ENCODE measurements at regions not wholly inside any gene's neighbourhood (a gene's known extent, or its start where the extent isn't known, plus 50 kb on each side); places are given as distances from the start of the nearest gene placed in this dataset.

DNA sequence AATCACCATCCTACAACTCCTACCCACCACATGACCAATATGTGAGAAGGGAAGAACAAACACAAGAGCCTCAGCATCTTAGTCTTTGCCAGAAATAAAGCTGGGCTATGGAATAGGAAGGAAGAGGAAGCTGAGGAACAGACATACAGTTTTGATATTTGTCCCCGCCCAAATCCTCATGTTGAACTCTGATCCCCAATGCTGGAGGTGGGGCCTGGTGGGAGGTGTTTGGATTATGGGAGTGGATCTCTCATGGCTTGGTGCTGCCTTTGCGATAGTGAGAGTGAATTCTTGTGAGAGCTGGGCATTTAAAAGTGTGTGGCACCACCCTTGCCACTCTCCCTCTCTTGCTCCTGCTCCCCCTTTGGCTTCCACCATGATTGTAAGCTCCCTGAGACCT lies 52.4 kb upstream of the NLK start:
- Histone ChIP-seq H3K4me1 (peaks cover 3 to 16% (median 10%) of the 10 kb centered on the region in 9 donors), H3K27ac (no peak overlapping the region), H3K9me3 (no peaks in the 10 kb centered on the region), H3K27me3 (peaks cover 0 to under 1% (median 0%) of the 10 kb centered on the region in 7 donors), H3K36me3 (no peaks in the 10 kb centered on the region), H3K4me3 (no peak overlapping the region)
- DNase-seq (no peak), ATAC-seq (no peak)
- 89 to 93% methylated on average over 2 of the region's 2 CpGs for WGBS, 2 donors
- intact Hi-C loops (cut with DNase I): loop anchor here in 1 of 10 donors (10.0 kb wide), 1 partner anchor 55 kb away; no protein-coding TSS in a partner anchor
- TF ChIP-seq, protein P1, sequence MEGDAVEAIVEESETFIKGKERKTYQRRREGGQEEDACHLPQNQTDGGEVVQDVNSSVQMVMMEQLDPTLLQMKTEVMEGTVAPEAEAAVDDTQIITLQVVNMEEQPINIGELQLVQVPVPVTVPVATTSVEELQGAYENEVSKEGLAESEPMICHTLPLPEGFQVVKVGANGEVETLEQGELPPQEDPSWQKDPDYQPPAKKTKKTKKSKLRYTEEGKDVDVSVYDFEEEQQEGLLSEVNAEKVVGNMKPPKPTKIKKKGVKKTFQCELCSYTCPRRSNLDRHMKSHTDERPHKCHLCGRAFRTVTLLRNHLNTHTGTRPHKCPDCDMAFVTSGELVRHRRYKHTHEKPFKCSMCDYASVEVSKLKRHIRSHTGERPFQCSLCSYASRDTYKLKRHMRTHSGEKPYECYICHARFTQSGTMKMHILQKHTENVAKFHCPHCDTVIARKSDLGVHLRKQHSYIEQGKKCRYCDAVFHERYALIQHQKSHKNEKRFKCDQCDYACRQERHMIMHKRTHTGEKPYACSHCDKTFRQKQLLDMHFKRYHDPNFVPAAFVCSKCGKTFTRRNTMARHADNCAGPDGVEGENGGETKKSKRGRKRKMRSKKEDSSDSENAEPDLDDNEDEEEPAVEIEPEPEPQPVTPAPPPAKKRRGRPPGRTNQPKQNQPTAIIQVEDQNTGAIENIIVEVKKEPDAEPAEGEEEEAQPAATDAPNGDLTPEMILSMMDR (IDR thresholded peaks at IDR 0.05): no peak

DNA sequence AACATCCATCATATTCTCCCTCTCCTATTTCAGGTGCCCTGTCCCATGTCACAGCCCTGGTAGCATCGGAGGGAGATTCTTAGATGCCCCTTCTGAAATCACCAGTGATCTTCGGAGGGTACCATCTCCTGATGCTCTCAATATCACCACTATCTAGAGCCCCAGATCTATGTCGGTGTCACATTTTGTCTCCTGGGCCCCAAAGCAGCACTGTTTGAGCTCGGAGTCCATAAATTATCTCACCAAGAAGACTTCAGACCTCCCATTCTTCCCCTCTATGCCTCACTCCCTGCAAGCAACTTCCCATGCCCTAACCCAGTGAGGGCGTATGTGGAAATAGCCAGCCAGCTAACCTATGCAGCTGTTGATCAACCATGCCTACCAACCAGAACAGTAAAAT lies 51.5 kb upstream of the NLK start:
- 93 to 94% methylated on average over 5 of the region's 5 CpGs for WGBS, 2 donors
- intact Hi-C loops (cut with DNase I): loop anchor here in 1 of 10 donors (10.0 kb wide), 1 partner anchor 56 kb away; no protein-coding TSS in a partner anchor
- Histone ChIP-seq H3K27ac (no peak overlapping the region), H3K36me3 (no peaks in the 10 kb centered on the region), H3K27me3 (no peaks in the 10 kb centered on the region), H3K9me3 (no peaks in the 10 kb centered on the region), H3K4me3 (no peak overlapping the region), H3K4me1 (peaks cover 0 to 8% (median 4%) of the 10 kb centered on the region in 9 donors)
- ATAC-seq: no peak
- TF ChIP-seq, protein P1 (IDR thresholded peaks at IDR 0.05): no peak
- no peak for DNase-seq

DNA sequence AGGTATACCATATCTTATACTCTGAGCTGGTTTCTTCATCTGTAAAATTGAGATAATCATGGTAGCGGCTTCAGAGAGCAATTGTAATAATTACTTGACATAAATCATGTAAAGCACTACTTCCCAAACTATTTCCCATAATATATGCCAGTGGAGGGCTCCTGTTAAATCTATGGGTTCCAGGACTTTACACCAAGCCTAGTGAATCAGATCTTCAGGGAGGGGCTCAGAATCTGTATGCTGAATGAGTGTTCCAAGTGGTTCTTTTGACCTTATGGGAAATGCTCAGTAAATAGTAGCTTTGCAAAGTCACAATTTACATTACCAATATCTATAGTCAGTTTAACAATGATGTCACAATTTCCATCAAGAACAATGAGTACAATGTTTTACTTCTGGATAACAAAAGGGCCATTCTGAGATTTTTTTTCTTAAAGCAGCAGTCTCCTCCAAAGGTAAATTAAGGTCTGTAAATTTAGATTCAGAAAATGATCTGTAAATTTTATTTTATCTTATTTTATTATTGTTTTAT lies 50.9 kb upstream of the NLK start:
- H3K27ac ChIP-seq: no peak overlapping the region
- intact Hi-C loops (cut with DNase I): loop anchor here in 1 of 10 donors (10.0 kb wide), 1 partner anchor 57 kb away; no protein-coding TSS in a partner anchor
- 95 to 98% methylated on average over 1 of the region's 1 CpG for WGBS, 2 donors
- TF ChIP-seq, protein P1 (IDR thresholded peaks at IDR 0.05): no peak
- H3K4me3 ChIP-seq: no peak overlapping the region
- ATAC-seq (no peak), DNase-seq (no peak)
- no peaks in the 10 kb centered on the region for H3K9me3 ChIP-seq
- H3K36me3 ChIP-seq: no peaks in the 10 kb centered on the region
- H3K4me1 ChIP-seq: peaks cover 0 to 10% (median 3%) of the 10 kb centered on the region in 9 donors
- no peaks in the 10 kb centered on the region for H3K27me3 ChIP-seq
